DMS153 treated with DMSO at 0.1 percent for 48 hours (cell line): ENCODE measurements at regions not wholly inside any gene's neighbourhood (a gene's known extent, or its start where the extent isn't known, plus 50 kb on each side); places are given as distances from the start of the nearest gene placed in this dataset.

Source experiments
- DNase-seq: peaks from one replicate; lab custom pipeline; 2025; ENCODE audit not compliant: unreplicated experiment; lab: John Stamatoyannopoulos, UW

DNA sequence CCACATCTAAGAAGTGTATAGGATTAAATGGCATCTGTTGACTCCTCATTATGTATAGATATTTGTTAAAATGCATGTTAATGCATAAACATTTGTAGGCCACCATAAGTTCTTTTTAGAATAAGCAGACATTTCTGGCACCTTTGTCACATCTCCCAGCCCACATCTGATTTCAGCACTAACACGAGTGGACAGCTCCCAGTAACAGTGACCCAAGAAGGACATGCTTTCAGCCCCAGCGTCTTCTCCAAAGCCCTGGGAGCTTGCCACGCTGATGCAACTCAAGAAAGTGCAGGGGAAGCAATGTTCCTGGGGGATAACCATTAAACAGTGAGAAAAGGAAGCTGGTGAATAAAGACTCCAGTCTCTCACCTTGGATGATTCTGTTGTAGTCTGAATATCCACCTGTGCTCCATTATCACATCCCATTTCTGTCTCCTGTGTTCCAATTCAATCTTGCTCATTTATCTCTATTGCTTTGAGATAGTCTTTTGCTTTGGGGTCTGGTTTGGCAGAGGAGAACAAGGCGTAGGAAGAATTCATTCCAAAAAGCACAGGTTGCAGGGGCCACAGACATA, 182.6 kb upstream of the THSD7B start:
- DNase-seq = no peak

- DNase-seq = no peak
Observed at GRCh38 chr2:136572335-136572734, 193.0 kb upstream of the THSD7B start.

- DNase-seq = no peak
Observed at GRCh38 chr2:136557203-136557602, 208.1 kb upstream of the THSD7B start.

- no peak for DNase-seq
Observed at GRCh38 chr2:136550181-136550580, 215.2 kb upstream of the THSD7B start.

DNA sequence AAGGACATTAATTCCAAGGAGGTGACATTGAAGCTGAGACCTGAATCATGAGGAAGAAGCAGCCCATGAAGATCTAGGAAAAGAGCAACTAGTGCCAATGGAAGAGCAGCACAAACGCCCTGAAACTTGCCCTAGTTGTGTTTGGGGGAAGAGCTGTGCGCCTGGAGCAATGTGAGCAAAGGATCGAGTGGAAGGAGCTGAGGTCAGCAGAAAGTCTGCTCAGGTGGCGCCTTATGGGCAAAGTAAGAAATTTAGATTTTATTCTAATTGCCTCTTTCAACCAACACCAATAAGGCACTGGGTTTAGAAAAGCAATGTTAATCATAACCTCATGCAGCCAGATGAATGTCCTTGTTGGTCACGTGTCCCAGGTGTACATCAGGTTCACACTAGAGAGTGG, 226.0 kb upstream of the THSD7B start:
- no peak for DNase-seq

GRCh38 chr2:136538489-136538888, 226.9 kb upstream of the THSD7B start:
- no peak for DNase-seq

DNA sequence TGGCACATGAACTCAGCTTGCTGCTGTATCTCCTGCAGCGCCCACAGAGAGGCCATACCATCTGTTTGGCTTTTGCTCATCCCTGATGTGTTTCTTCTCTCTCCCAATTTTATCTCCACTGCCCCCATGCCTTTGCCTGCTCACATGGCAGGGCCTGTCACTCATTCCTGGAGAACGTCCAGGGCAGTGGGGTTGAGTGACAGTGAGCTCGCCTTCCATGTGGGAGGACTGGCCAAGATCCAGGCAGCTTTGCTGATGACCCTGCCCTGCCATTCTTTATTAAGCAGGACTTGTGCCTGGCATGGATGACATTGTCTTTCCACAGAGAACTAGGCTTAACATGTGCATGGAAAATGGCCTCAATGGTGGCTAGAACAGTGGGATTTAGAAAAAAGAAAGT, 230.5 kb upstream of the THSD7B start:
- no peak for DNase-seq

GRCh38 chr2:136532171-136532570, 233.2 kb upstream of the THSD7B start:
- no peak for DNase-seq

DNA sequence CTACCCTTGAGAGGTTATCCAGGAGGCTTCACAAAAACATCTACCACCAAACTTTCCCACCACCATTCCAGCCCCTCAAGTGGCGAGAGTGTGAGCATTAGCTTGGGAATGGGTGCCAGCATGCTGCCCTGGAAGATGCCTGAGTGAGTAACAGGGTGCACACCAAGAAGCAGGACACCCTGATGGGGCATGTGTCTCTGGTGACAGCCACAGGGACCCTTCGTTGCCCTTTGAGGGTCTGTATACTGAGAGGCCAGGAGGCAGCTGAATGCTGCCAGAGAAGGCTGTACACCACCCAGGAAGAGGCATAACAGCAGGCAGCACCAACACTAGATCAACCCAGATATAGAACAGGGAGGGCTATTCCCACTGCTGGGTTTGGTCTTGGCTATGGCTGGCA, 233.6 kb upstream of the THSD7B start:
- no peak for DNase-seq

GRCh38 chr2:136530146-136530545, 235.2 kb upstream of the THSD7B start:
- DNase-seq = no peak

- no peak for DNase-seq
Observed at GRCh38 chr2:136527560-136527959, 237.8 kb upstream of the THSD7B start.

GRCh38 chr2:136522724-136523123, 242.6 kb upstream of the THSD7B start:
- no peak for DNase-seq

DNA sequence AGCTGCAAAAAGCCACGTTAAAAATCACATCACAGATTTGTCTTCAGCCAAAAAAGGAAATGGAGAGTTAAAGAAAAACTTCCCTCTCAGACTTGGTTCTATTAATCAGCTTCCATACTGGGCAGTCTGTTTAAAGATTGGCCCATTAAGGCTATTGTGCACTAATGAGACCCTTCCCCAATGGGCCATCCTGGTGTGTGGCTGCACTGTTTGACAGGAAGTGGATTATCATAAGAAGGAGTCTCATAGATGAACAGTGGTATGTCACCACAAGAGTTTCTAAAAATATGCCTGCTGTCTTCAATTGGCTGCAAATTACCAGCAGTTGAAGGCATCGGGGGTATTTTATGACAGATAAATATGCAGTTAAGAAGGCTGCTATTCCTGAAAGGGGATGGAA, 247.6 kb upstream of the THSD7B start:
- DNase-seq = no peak

DNA sequence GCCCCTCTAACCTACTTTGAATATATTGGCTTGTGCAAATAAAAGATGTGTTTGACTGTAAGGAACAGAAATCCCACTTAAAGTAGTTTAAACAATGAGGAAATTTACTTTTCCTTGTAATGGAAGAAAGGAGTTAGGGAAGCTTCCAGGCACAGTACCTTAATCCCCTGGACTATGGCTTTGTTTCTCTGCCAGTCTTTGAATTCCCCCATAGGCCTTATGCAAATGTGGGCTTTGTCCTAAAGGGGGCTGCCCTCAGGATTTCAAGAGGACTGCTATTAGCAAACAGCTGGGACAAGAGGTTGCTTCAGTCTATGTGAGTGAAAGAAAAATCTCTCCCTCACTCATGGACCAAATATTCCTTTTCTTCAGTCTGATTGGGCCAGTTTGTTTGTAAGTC, 255.1 kb upstream of the THSD7B start:
- no peak for DNase-seq

DNA sequence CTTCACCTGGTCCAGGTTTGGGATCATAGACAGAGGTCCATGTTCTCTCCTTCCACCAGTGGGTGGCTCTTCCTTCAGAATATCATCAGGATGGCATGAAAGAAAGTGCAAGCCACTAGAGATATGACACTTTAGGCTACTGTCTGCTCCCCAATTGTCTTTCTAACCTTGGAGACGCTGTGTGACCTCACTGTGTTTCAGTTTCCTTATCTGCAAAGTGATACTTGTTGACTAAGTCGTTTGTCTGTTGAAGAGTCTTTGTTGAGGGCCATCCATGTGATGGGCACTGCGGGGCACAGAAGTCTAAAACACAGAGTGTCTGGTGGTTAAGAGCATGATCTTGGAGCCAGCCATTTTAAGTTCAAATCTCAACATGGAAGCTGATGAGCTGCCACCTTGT, 259.9 kb upstream of the THSD7B start:
- no peak for DNase-seq

DNA sequence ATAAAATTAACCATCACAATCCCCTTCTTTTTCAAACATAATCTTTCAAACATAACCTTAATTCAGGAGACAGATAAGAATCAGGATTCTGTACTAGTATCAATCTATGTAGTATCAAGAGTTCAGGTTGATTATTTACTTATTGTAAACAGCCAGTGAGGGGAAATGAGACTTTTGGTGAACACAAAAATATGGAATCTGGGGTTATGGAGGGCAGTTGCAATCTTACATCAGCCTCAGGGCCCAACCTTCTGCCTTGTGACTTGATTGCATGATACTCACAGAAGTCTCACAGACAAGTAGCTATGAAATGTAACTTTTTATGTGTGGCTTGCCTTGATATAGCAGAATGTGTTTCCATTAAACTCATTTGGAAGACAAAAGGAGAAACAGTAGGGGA, 262.7 kb upstream of the THSD7B start:
- no peak for DNase-seq

DNA sequence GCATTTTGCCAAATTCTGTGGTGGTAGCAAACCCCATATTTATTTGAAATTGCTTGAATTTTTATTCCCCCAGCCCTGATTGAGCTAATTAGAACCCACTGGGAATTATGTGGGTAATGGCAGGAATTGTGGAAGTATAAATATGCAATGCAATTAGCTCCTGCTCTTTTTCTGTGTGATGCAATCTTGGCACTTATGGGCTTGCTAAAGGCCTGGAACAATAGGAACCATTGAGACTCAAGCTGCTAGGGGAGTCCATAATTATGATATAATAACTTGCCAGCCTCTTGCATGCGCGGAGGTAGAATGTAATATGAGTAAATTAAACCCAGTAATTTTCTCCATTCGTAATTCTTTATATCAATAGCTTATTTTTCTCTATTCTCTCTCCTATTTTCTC, 267.6 kb upstream of the THSD7B start:
- DNase-seq = no peak

DNA sequence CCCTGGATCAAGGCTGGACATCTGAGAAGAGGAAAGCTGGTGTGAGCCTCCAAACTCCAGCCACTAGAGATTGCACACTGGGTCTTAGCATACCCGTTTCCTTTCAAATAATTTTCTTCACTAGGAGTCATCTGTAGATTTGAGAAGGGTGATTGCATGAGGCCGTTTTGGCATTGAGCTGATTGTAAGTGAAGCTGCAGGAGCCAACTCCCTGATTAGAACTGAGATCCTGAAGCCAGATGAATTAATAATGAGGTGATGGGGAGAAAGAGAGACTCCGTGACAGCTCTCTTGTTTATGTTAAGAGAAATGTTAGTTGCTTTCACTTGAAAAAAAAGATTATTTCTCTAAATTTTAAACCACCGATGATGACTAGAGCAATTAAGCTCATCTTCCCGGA, 268.4 kb upstream of the THSD7B start:
- no peak for DNase-seq

GRCh38 chr2:136495636-136496035, 269.7 kb upstream of the THSD7B start:
- DNase-seq = no peak

GRCh38 chr2:136492901-136493300, 272.4 kb upstream of the THSD7B start:
- DNase-seq = no peak

- no peak for DNase-seq
Observed at GRCh38 chr2:136490100-136490499, 275.2 kb upstream of the THSD7B start.

DNA sequence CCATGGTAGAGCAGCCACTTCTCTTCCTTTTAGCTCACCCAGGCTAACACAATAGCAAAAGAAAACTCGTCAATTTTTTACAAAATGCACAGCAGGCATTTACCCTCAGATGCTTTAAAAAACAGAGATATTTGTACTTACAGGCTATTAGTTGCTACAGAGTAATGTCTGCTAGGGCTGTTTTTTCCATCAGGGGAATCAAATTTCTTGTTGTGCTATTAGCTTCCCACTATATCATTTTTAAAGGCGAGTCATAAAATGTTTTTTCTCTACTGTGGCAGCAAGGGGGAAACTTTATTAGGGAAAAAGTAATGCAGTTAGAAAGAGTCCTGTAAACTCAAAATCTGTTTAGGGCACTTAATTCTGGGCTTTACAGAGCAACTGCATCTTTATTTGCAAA, 277.9 kb upstream of the THSD7B start:
- DNase-seq = no peak

DNA sequence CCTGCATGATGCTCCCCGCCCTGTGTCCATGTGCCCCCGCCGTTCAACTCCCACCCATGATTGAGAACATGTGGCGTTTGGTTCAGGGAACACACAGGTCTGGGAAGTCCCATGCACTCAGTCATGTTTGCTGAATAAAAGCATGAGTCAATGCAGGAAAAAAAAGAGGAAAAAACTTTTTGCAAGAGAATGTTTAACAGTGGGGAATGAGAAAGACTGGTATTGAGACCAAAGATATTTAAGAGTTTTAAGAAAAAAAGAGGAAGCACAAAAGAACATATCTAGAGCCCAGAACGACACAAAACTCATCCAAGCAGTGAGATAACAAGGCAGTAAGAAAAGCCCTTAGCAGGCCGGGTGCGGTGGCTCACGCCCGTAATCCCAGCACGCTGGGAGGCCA, 279.2 kb upstream of the THSD7B start:
- DNase-seq = no peak

DNA sequence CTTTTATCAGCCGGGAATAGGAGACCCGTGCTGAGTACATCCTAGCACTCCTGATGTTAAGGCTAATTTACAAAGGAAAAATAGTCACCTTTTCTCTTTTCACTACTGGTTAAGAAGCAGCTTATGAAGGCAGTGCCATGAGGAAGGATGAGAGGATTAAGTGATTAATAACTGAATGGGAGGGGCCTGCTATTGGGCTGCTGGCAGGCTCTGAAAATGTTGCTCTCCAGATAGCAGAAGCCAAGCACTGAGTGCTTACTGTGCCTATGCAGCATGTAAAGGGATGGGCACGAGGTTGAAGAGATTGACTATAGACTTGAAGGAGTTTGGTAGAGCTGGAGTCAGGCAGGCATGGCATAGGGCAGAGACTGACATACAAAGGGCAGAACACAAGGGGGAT, 282.4 kb upstream of the THSD7B start:
- DNase-seq = no peak
